ENCODE measurements at regions not wholly inside any gene's neighbourhood (a gene's known extent, or its start where the extent isn't known, plus 50 kb on each side); places are given as distances from the start of the nearest gene placed in this dataset.

DNA sequence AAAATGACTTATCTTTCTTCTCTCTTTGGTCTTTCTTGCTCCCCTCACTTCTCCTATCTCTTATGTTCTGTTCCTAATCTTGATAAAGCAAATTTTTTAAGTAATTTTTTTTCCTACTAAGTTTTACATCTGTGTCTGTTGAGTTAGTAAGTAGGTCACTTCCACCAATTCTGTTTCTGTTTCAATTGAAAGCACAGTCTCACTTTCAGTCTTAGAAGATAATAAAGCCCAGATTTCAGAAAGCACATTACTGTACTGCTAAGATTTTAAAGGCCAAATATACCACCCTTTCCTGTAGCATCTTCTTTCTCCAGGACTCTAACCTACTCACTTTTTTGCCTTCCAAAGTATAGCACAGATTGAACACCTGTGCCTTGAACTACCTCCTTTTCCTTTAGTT lies 866.1 kb upstream of the ADGRB3 start:
- no peak overlapping the region for H4K5ac ChIP-seq (ENCODE audit: insufficient read length, low read depth, low read length)
- no peak overlapping the region for H3K56ac ChIP-seq (replicated peaks; ENCODE audit: insufficient read length, low read depth, low read length)
- TF ChIP-seq SRF (IDR thresholded peaks at IDR 0.05; ENCODE audit: low read depth, low read length) (no peak), POLR2AphosphoS5 (IDR thresholded peaks at IDR 0.05; ENCODE audit: low read depth, low read length) (no peak), BCL11A (IDR thresholded peaks at IDR 0.05; ENCODE audit: low read depth in 2 of 2, low read length in 2 of 2) (no peak), NANOG (IDR thresholded peaks at IDR 0.05; ENCODE audit: insufficient read depth, low read depth, low read length, poor library complexity, severe bottlenecking) (no peak), BACH1 (IDR thresholded peaks at IDR 0.05; ENCODE audit: low read length) (no peak), POU5F1 (IDR thresholded peaks at IDR 0.05; ENCODE audit: low read depth, low read length) (no peak), RAD21 (IDR thresholded peaks at IDR 0.05 in 1 of 2, conservative IDR thresholded peaks at IDR 0.05 in 1 of 2; ENCODE audit: low read depth in 2 of 2, low read length in 2 of 2) (no peak), SAP30 (IDR thresholded peaks at IDR 0.05; ENCODE audit: insufficient read depth, insufficient replicate concordance, low read length) (no peak)
- TF ChIP-seq, protein P1, sequence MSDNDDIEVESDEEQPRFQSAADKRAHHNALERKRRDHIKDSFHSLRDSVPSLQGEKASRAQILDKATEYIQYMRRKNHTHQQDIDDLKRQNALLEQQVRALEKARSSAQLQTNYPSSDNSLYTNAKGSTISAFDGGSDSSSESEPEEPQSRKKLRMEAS (IDR thresholded peaks at IDR 0.05), result no peak
- TF ChIP-seq, protein P2, sequence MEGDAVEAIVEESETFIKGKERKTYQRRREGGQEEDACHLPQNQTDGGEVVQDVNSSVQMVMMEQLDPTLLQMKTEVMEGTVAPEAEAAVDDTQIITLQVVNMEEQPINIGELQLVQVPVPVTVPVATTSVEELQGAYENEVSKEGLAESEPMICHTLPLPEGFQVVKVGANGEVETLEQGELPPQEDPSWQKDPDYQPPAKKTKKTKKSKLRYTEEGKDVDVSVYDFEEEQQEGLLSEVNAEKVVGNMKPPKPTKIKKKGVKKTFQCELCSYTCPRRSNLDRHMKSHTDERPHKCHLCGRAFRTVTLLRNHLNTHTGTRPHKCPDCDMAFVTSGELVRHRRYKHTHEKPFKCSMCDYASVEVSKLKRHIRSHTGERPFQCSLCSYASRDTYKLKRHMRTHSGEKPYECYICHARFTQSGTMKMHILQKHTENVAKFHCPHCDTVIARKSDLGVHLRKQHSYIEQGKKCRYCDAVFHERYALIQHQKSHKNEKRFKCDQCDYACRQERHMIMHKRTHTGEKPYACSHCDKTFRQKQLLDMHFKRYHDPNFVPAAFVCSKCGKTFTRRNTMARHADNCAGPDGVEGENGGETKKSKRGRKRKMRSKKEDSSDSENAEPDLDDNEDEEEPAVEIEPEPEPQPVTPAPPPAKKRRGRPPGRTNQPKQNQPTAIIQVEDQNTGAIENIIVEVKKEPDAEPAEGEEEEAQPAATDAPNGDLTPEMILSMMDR (IDR thresholded peaks at IDR 0.05; ENCODE audit: control extremely low read depth in 1 of 3, insufficient read depth in 1 of 3, low read depth in 1 of 3, low read length in 3 of 3), result no peak
- no peak overlapping the region for H3K27ac ChIP-seq (ENCODE audit: low read depth, low read length)
- CTCF ChIA-PET (ENCODE audit: partially characterized antibody), result no interaction called here
- no peaks in the 10 kb centered on the region for H4K20me1 ChIP-seq (replicated peaks in 1 of 2; ENCODE audit: control insufficient read depth in 1 of 2, insufficient read depth in 2 of 2, low read length in 2 of 2)
- no peak overlapping the region for H3K9ac ChIP-seq (replicated peaks in 1 of 4; ENCODE audit: extremely low read depth in 1 of 4, low read depth in 3 of 4, low read length in 3 of 4)
- no peak overlapping the region for H3K4me3 ChIP-seq (ENCODE audit: extremely low read depth in 1 of 4, insufficient read depth in 2 of 4, low read depth in 3 of 4, low read length in 4 of 4)
- H2BK15ac ChIP-seq (ENCODE audit: low read length), result no peak overlapping the region
- H2AK5ac ChIP-seq (ENCODE audit: low read depth, low read length), result no peak overlapping the region
- no peaks in the 10 kb centered on the region for H3K79me2 ChIP-seq (ENCODE audit: control insufficient read depth in 1 of 2, insufficient read depth in 2 of 2, low read length in 2 of 2)
- no peak overlapping the region for H2BK5ac ChIP-seq (ENCODE audit: low read depth, low read length)
- no peak overlapping the region for H4K91ac ChIP-seq (replicated peaks; ENCODE audit: insufficient read length, low read length)
- no peak overlapping the region for H3K18ac ChIP-seq (ENCODE audit: extremely low read depth, low read length)
- H2AFZ ChIP-seq (ENCODE audit: low read length), result no peak overlapping the region
- POLR2A ChIA-PET (ENCODE audit: partially characterized antibody), result no interaction called here
- H2BK20ac ChIP-seq (ENCODE audit: low read length), result no peak overlapping the region
- no peak overlapping the region for H4K8ac ChIP-seq (ENCODE audit: extremely low read depth, insufficient read depth, low read length)
- H3K79me1 ChIP-seq (ENCODE audit: low read depth, low read length), result no peaks in the 10 kb centered on the region
- no peak overlapping the region for H3K23ac ChIP-seq (ENCODE audit: insufficient read length)
- no peak overlapping the region for H2BK12ac ChIP-seq (ENCODE audit: low read depth, low read length)
- FAIRE-seq, result no peak
- H3K4me2 ChIP-seq (ENCODE audit: insufficient read depth in 1 of 2, low read depth in 2 of 2, low read length in 2 of 2), result no peak overlapping the region
- no peaks in the 10 kb centered on the region for H3K27me3 ChIP-seq (replicated peaks in 1 of 4; ENCODE audit: control insufficient read depth in 3 of 4, extremely low read depth in 1 of 4, insufficient read depth in 3 of 4, low read length in 3 of 4)
- no peaks in the 10 kb centered on the region for H3K9me3 ChIP-seq (ENCODE audit: insufficient read depth in 2 of 2, low read depth in 1 of 2, low read length in 1 of 2)
- H3K4ac ChIP-seq (replicated peaks; ENCODE audit: insufficient read length, low read depth, low read length), result no peak overlapping the region
- H3K14ac ChIP-seq (ENCODE audit: insufficient read length), result no peak overlapping the region
- no peaks in the 10 kb centered on the region; a peak in 1 of 8 replicates for H3K36me3 ChIP-seq (ENCODE audit: control insufficient read depth in 2 of 4, insufficient read depth in 4 of 4, low read length in 3 of 4)
- H2BK120ac ChIP-seq (replicated peaks; ENCODE audit: low read depth, low read length), result no peak overlapping the region
- no peak for DNase-seq (ENCODE audit: low read depth in 1 of 2, low spot score in 2 of 2)
- H3K23me2 ChIP-seq (ENCODE audit: low read depth, low read length), result no peaks in the 10 kb centered on the region
- H3K4me1 ChIP-seq (replicated peaks in 1 of 4; ENCODE audit: control insufficient read depth in 3 of 4, insufficient read depth in 4 of 4, low read length in 3 of 4), result no peaks in the 10 kb centered on the region

Measured in H1 (cell line).